GM12801 (cell line): ENCODE measurements at regions not wholly inside any gene's neighbourhood (a gene's known extent, or its start where the extent isn't known, plus 50 kb on each side); places are given as distances from the start of the nearest gene placed in this dataset.

Source experiments
- CTCF ChIP-seq: IDR thresholded peaks from one replicate; pipeline ENCODE4 v1.5.1; 2011; ENCODE audit warnings: control low read depth; ENCODE audit not compliant: insufficient read length; ENCODE audit errors: extremely low read depth

GRCh38 chr5:174844971-174845370, 120.6 kb downstream of the MSX2 start:
- no peak for TF ChIP-seq CTCF

GRCh38 chr5:174843263-174844250, 119.2 kb downstream of the MSX2 start:
- TF ChIP-seq CTCF = no peak

GRCh38 chr5:174840435-174840834, 116.1 kb downstream of the MSX2 start:
- TF ChIP-seq CTCF = no peak

- TF ChIP-seq CTCF = no peak
Observed at GRCh38 chr5:174839196-174839595, 114.8 kb downstream of the MSX2 start.

- no peak for TF ChIP-seq CTCF
Observed at GRCh38 chr5:174837919-174838902, 113.8 kb downstream of the MSX2 start.

DNA sequence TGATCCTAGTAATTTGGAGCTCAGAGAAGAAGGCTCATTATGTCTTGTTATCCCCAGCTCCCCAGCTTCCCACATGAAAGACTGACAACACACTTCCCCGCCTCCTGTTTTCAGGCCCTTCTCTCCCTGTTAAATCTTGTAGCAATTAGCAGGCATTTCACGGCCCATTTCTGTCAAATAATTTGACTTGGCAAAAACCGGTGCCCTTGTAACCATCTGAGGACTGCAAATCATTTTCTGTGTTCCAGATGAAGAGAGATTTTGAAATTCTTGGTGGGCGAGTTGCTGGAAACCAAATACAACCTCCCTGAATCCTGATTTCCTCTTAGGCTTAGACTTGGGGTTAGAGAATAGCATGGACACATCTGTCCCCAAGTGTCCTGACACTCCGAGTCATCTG, 109.7 kb downstream of the MSX2 start:
- TF ChIP-seq CTCF = no peak

GRCh38 chr5:174832811-174833210, 108.4 kb downstream of the MSX2 start:
- TF ChIP-seq CTCF = no peak
